GM21390 (cell line): ENCODE measurements at regions not wholly inside any gene's neighbourhood (a gene's known extent, or its start where the extent isn't known, plus 50 kb on each side); places are given as distances from the start of the nearest gene placed in this dataset.

Source experiments
- ATAC-seq: cut with Tn5 transposase; IDR thresholded peaks from one replicate; pipeline ENCODE4 v1.9.1; 2021; ENCODE audit not compliant: unreplicated experiment

- no peak for ATAC-seq
Observed at GRCh38 chr15:61798631-61799030, 261.6 kb downstream of the VPS13C start.

- no peak for ATAC-seq
Observed at GRCh38 chr15:61796056-61796455, 264.2 kb downstream of the VPS13C start.

- ATAC-seq: no peak
Observed at GRCh38 chr15:61794881-61795280, 265.4 kb downstream of the VPS13C start.

GRCh38 chr15:61794276-61794675, 266.0 kb downstream of the VPS13C start:
- no peak for ATAC-seq

- ATAC-seq: no peak
Observed at GRCh38 chr15:61784734-61785133, 275.5 kb downstream of the VPS13C start.

GRCh38 chr15:61780278-61780980, 279.8 kb downstream of the VPS13C start:
- no peak for ATAC-seq

GRCh38 chr15:61777689-61778088, 282.6 kb downstream of the VPS13C start:
- no peak for ATAC-seq

GRCh38 chr15:61769557-61769956, 290.7 kb downstream of the VPS13C start:
- ATAC-seq: no peak

GRCh38 chr15:61768131-61768530, 292.1 kb downstream of the VPS13C start:
- ATAC-seq: no peak

GRCh38 chr15:61764981-61765380, 295.3 kb downstream of the VPS13C start:
- ATAC-seq: no peak

- no peak for ATAC-seq
Observed at GRCh38 chr15:61764141-61764540, 296.1 kb downstream of the VPS13C start.

GRCh38 chr15:61762676-61763075, 297.6 kb downstream of the VPS13C start:
- ATAC-seq: no peak

- no peak for ATAC-seq
Observed at GRCh38 chr15:61759639-61760038, 300.6 kb downstream of the VPS13C start.

GRCh38 chr15:61756071-61756820, 304.0 kb downstream of the VPS13C start:
- ATAC-seq: no peak

GRCh38 chr15:61755467-61755866, 304.8 kb downstream of the VPS13C start:
- ATAC-seq: no peak

- no peak for ATAC-seq
Observed at GRCh38 chr15:61753018-61753710, 307.1 kb downstream of the VPS13C start.

GRCh38 chr15:61752001-61752400, 308.2 kb downstream of the VPS13C start:
- ATAC-seq: no peak

GRCh38 chr15:61750271-61751084, 309.8 kb downstream of the VPS13C start:
- ATAC-seq: no peak

- no peak for ATAC-seq
Observed at GRCh38 chr15:61749169-61749568, 311.1 kb downstream of the VPS13C start.

GRCh38 chr15:61748529-61748928, 311.7 kb downstream of the VPS13C start:
- no peak for ATAC-seq

- ATAC-seq: no peak
Observed at GRCh38 chr15:61746589-61746988, 313.7 kb downstream of the VPS13C start.
